GM23338 (cell line): ENCODE measurements at regions not wholly inside any gene's neighbourhood (a gene's known extent, or its start where the extent isn't known, plus 50 kb on each side); places are given as distances from the start of the nearest gene placed in this dataset.

ENCODE experiments used
- ATAC-seq: fragments of 200-7000 bp; cut with Tn5 transposase; 3 replicates; pipeline ENCODE4 v1.9.1; 2020
- DNase-seq: peaks from one replicate; pipeline ENCODE4 v3.0.0-alpha.2; 2015; ENCODE audit warnings: low spot score
- H2AFZ ChIP-seq: fragments of 200-600 bp; sonication (generic); 2 replicates; pipeline ENCODE4 v1.8.0; 2016; ENCODE audit warnings: antibody characterized with exemption, mild to moderate bottlenecking, moderate library complexity
- H3F3A ChIP-seq: fragments of 200-600 bp; sonication (generic); replicated peaks from 2 replicates; pipeline ENCODE4 v1.8.0; 2017; ENCODE audit warnings: antibody characterized with exemption, mixed run types, low read depth
- H3K27ac ChIP-seq: fragments of 200-600 bp; sonication (generic); 2 replicates; pipeline ENCODE4 v1.6.1; 2016; ENCODE audit warnings: low read depth
- H3K27me3 ChIP-seq: fragments of 200-600 bp; sonication (generic); 2 replicates; pipeline ENCODE4 v1.8.0; 2016; ENCODE audit warnings: mild to moderate bottlenecking, mixed run types, moderate library complexity; ENCODE audit not compliant: insufficient read depth
- H3K36me3 ChIP-seq: fragments of 200-600 bp; sonication (generic); 2 replicates; pipeline ENCODE4 v1.8.0; 2016; ENCODE audit warnings: mild to moderate bottlenecking; ENCODE audit not compliant: insufficient read depth
- H3K4me1 ChIP-seq: fragments of 200-600 bp; sonication (generic); 2 replicates; pipeline ENCODE4 v1.8.0; 2016; ENCODE audit warnings: mild to moderate bottlenecking, moderate library complexity; ENCODE audit not compliant: insufficient read depth
- H3K4me2 ChIP-seq: fragments of 200-600 bp; sonication (generic); 2 replicates; pipeline ENCODE4 v1.7.1; 2017; ENCODE audit warnings: mixed run types
- H3K4me3 ChIP-seq: fragments of 200-600 bp; sonication (generic); 2 replicates; pipeline ENCODE4 v1.6.1; 2016; ENCODE audit warnings: mixed run types
- H3K79me2 ChIP-seq: fragments of 200-600 bp; sonication (generic); replicated peaks from 2 replicates; pipeline ENCODE4 v1.8.0; 2017; ENCODE audit warnings: mild to moderate bottlenecking; ENCODE audit not compliant: insufficient read depth
- H3K9me2 ChIP-seq: fragments of 200-600 bp; sonication (generic); 2 replicates; pipeline ENCODE4 v1.8.0; 2017; ENCODE audit not compliant: insufficient read depth
- H4K20me1 ChIP-seq: fragments of 200-600 bp; sonication (generic); replicated peaks from 2 replicates; pipeline ENCODE4 v1.8.0; 2017; ENCODE audit warnings: mild to moderate bottlenecking; ENCODE audit not compliant: insufficient read depth
- H3K27ac Mint-ChIP-seq: 2 replicates; pipeline ENCODE4 v1.8.0; 2020; ENCODE audit warnings: inconsistent platforms, mild to moderate bottlenecking, moderate library complexity, mixed read lengths
- H3K27me3 Mint-ChIP-seq: 3 replicates; pipeline ENCODE4 v1.8.0; 2022; ENCODE audit warnings: low read depth, mild to moderate bottlenecking, moderate library complexity, mixed read lengths, inconsistent platforms; ENCODE audit not compliant: insufficient read depth, poor library complexity
- H3K36me3 Mint-ChIP-seq: 3 replicates; pipeline ENCODE4 v1.8.0; 2021; ENCODE audit warnings: low read depth, mild to moderate bottlenecking, inconsistent platforms, moderate library complexity, mixed read lengths
- H3K4me1 Mint-ChIP-seq: 3 replicates; pipeline ENCODE4 v1.8.0; 2020; ENCODE audit warnings: mild to moderate bottlenecking, inconsistent platforms, mixed read lengths
- H3K4me3 Mint-ChIP-seq: 3 replicates; pipeline ENCODE4 v1.8.0; 2021; ENCODE audit warnings: moderate library complexity, mild to moderate bottlenecking, inconsistent platforms, mixed read lengths
- H3K9me3 Mint-ChIP-seq: 3 replicates; pipeline ENCODE4 v1.8.0; 2020; ENCODE audit warnings: moderate library complexity, mild to moderate bottlenecking, inconsistent platforms, mixed read lengths
- CREB1 ChIP-seq: fragments of 250-450 bp; sonication (Bioruptor Pico); IDR thresholded peaks from 2 replicates; pipeline ENCODE4 v1.5.0; 2020; ENCODE audit warnings: low read depth, mild to moderate bottlenecking, moderate library complexity
- EZH2 ChIP-seq: fragments of 200-600 bp; sonication (generic); IDR thresholded peaks from one replicate; pipeline ENCODE4 v1.8.0; 2017; ENCODE audit warnings: antibody characterized with exemption, mild to moderate bottlenecking, low read depth; ENCODE audit not compliant: unreplicated experiment
- EZH2phosphoT487 ChIP-seq: fragments of 200-600 bp; sonication (generic); IDR thresholded peaks from one replicate; pipeline ENCODE4 v1.8.1; 2018; ENCODE audit warnings: antibody characterized with exemption; ENCODE audit not compliant: unreplicated experiment
- JUNB ChIP-seq: IDR thresholded peaks from one replicate; pipeline ENCODE4 v1.6.1; 2016; ENCODE audit warnings: antibody characterized with exemption; ENCODE audit not compliant: unreplicated experiment
- NANOG ChIP-seq: IDR thresholded peaks from 2 replicates; pipeline ENCODE4 v1.6.1; 2016; ENCODE audit warnings: antibody characterized with exemption, borderline replicate concordance
- POLR2AphosphoS5 ChIP-seq: IDR thresholded peaks from 2 replicates; pipeline ENCODE4 v1.6.1; 2016; ENCODE audit warnings: antibody characterized with exemption, low read depth
- STAT1 ChIP-seq: IDR thresholded peaks from one replicate; pipeline ENCODE4 v1.6.1; 2016; ENCODE audit warnings: antibody characterized with exemption; ENCODE audit not compliant: unreplicated experiment
- ZNF114 ChIP-seq: fragments of 250-450 bp; sonication (Bioruptor Pico); IDR thresholded peaks from 2 replicates; pipeline ENCODE4 v1.5.0; 2020; ENCODE audit warnings: mild to moderate bottlenecking, moderate library complexity
- ZNF331 ChIP-seq: fragments of 250-450 bp; sonication (Bioruptor Pico); IDR thresholded peaks from 2 replicates; pipeline ENCODE4 v1.5.0; 2020; ENCODE audit warnings: low read depth, mild to moderate bottlenecking, moderate library complexity
- TF ChIP-seq, protein P1 (sequence below): IDR thresholded peaks from one replicate; pipeline ENCODE4 v1.6.1; 2018; ENCODE audit warnings: antibody characterized with exemption; ENCODE audit not compliant: unreplicated experiment
- TF ChIP-seq, protein P2 (sequence below): fragments of 250-450 bp; sonication (Bioruptor Pico); IDR thresholded peaks from 2 replicates; pipeline ENCODE4 v1.5.0; 2020; ENCODE audit warnings: mild to moderate bottlenecking, moderate library complexity
- TF ChIP-seq, protein P3 (sequence below): IDR thresholded peaks from 2 replicates; pipeline ENCODE4 v1.6.1; 2016; ENCODE audit warnings: antibody characterized with exemption
- TF ChIP-seq, protein P4 (sequence below), 2 experiments: fragments of 200-600 bp in 1 of 2; sonication (generic) in 1 of 2; conservative IDR thresholded peaks; 2 replicates each; pipeline versions ENCODE4 v1.5.1 to v1.6.1; 2016 to 2017; ENCODE audit warnings: antibody characterized with exemption in 2 of 2, low read depth in 2 of 2, mild to moderate bottlenecking in 2 of 2, moderate library complexity in 1 of 2

DNA sequence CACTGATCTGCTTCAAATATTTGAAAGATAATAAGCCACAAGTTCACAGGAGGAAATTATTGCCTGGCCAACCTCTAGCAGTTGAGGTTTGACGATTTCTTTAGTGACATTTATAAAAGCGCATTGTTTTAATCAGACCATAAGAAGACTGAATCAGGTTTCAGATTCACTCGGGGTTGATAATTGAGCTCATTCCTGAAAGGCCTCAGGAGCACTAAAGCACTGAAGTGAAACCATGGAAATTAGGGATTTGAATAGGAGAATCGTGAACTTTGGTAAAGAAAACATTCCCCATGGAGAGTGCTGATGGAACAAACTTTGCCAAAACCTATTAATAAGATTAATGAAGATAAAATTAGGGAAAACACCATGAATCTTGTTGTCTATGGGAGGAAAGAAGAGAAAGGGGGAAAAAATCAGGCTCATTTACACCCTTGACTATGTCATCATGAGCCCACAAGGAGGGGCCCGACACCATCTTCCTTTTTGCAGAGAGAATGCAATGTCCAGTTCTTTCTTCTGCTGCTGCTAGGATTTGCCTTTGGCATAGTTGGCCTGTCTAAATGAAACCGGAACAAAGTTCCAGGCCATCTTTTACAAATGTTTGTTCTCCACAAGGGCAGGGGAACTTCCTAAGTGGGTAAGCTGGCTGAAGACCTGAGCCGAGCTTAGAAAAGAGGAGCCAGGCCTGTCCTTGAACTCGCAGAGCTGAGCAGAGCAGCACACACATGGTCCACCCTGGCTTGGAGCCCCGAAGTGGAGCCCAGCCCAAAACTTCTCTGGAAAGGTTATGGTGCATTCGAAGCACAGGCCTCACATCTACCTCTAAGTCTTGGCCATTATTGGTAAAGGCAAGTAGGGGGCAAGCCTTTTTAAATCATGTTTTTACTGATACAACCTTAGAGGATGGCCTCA is 56.1 kb upstream of the EIF3M start:
- no peak overlapping the region for H3K4me2 ChIP-seq
- no peak overlapping the region for H3K27ac ChIP-seq
- DNase-seq = no peak
- no peaks in the 10 kb centered on the region for H3K79me2 ChIP-seq
- H3K9me3 Mint-ChIP-seq = no peaks in the 10 kb centered on the region; the same call in 2 of the 3 replicates
- ATAC-seq = no peak
- no peaks in the 10 kb centered on the region for H3K36me3 ChIP-seq
- no peaks in the 10 kb centered on the region for H3K4me1 Mint-ChIP-seq
- TF ChIP-seq, protein P1, sequence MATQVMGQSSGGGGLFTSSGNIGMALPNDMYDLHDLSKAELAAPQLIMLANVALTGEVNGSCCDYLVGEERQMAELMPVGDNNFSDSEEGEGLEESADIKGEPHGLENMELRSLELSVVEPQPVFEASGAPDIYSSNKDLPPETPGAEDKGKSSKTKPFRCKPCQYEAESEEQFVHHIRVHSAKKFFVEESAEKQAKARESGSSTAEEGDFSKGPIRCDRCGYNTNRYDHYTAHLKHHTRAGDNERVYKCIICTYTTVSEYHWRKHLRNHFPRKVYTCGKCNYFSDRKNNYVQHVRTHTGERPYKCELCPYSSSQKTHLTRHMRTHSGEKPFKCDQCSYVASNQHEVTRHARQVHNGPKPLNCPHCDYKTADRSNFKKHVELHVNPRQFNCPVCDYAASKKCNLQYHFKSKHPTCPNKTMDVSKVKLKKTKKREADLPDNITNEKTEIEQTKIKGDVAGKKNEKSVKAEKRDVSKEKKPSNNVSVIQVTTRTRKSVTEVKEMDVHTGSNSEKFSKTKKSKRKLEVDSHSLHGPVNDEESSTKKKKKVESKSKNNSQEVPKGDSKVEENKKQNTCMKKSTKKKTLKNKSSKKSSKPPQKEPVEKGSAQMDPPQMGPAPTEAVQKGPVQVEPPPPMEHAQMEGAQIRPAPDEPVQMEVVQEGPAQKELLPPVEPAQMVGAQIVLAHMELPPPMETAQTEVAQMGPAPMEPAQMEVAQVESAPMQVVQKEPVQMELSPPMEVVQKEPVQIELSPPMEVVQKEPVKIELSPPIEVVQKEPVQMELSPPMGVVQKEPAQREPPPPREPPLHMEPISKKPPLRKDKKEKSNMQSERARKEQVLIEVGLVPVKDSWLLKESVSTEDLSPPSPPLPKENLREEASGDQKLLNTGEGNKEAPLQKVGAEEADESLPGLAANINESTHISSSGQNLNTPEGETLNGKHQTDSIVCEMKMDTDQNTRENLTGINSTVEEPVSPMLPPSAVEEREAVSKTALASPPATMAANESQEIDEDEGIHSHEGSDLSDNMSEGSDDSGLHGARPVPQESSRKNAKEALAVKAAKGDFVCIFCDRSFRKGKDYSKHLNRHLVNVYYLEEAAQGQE = no peak
- TF ChIP-seq JUNB (no peak), POLR2AphosphoS5 (no peak), EZH2phosphoT487 (no peak), STAT1 (no peak), CREB1 (no peak), NANOG (no peak), ZNF331 (CRISPR knock-in tag) (no peak), ZNF114 (CRISPR knock-in tag) (no peak), EZH2 (no peak)
- TF ChIP-seq, protein P2, sequence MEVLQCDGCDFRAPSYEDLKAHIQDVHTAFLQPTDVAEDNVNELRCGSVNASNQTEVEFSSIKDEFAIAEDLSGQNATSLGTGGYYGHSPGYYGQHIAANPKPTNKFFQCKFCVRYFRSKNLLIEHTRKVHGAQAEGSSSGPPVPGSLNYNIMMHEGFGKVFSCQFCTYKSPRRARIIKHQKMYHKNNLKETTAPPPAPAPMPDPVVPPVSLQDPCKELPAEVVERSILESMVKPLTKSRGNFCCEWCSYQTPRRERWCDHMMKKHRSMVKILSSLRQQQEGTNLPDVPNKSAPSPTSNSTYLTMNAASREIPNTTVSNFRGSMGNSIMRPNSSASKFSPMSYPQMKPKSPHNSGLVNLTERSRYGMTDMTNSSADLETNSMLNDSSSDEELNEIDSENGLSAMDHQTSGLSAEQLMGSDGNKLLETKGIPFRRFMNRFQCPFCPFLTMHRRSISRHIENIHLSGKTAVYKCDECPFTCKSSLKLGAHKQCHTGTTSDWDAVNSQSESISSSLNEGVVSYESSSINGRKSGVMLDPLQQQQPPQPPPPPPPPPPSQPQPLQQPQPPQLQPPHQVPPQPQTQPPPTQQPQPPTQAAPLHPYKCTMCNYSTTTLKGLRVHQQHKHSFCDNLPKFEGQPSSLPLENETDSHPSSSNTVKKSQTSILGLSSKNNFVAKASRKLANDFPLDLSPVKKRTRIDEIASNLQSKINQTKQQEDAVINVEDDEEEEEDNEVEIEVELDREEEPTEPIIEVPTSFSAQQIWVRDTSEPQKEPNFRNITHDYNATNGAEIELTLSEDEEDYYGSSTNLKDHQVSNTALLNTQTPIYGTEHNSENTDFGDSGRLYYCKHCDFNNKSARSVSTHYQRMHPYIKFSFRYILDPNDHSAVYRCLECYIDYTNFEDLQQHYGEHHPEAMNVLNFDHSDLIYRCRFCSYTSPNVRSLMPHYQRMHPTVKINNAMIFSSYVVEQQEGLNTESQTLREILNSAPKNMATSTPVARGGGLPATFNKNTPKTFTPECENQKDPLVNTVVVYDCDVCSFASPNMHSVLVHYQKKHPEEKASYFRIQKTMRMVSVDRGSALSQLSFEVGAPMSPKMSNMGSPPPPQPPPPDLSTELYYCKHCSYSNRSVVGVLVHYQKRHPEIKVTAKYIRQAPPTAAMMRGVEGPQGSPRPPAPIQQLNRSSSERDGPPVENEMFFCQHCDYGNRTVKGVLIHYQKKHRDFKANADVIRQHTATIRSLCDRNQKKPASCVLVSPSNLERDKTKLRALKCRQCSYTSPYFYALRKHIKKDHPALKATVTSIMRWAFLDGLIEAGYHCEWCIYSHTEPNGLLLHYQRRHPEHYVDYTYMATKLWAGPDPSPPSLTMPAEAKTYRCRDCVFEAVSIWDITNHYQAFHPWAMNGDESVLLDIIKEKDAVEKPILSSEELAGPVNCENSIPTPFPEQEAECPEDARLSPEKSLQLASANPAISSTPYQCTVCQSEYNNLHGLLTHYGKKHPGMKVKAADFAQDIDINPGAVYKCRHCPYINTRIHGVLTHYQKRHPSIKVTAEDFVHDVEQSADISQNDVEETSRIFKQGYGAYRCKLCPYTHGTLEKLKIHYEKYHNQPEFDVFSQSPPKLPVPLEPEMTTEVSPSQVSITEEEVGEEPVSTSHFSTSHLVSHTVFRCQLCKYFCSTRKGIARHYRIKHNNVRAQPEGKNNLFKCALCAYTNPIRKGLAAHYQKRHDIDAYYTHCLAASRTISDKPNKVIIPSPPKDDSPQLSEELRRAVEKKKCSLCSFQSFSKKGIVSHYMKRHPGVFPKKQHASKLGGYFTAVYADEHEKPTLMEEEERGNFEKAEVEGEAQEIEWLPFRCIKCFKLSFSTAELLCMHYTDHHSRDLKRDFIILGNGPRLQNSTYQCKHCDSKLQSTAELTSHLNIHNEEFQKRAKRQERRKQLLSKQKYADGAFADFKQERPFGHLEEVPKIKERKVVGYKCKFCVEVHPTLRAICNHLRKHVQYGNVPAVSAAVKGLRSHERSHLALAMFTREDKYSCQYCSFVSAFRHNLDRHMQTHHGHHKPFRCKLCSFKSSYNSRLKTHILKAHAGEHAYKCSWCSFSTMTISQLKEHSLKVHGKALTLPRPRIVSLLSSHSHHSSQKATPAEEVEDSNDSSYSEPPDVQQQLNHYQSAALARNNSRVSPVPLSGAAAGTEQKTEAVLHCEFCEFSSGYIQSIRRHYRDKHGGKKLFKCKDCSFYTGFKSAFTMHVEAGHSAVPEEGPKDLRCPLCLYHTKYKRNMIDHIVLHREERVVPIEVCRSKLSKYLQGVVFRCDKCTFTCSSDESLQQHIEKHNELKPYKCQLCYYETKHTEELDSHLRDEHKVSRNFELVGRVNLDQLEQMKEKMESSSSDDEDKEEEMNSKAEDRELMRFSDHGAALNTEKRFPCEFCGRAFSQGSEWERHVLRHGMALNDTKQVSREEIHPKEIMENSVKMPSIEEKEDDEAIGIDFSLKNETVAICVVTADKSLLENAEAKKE = no peak
- TF ChIP-seq, protein P3, sequence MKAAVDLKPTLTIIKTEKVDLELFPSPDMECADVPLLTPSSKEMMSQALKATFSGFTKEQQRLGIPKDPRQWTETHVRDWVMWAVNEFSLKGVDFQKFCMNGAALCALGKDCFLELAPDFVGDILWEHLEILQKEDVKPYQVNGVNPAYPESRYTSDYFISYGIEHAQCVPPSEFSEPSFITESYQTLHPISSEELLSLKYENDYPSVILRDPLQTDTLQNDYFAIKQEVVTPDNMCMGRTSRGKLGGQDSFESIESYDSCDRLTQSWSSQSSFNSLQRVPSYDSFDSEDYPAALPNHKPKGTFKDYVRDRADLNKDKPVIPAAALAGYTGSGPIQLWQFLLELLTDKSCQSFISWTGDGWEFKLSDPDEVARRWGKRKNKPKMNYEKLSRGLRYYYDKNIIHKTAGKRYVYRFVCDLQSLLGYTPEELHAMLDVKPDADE = no peak
- TF ChIP-seq, protein P4, sequence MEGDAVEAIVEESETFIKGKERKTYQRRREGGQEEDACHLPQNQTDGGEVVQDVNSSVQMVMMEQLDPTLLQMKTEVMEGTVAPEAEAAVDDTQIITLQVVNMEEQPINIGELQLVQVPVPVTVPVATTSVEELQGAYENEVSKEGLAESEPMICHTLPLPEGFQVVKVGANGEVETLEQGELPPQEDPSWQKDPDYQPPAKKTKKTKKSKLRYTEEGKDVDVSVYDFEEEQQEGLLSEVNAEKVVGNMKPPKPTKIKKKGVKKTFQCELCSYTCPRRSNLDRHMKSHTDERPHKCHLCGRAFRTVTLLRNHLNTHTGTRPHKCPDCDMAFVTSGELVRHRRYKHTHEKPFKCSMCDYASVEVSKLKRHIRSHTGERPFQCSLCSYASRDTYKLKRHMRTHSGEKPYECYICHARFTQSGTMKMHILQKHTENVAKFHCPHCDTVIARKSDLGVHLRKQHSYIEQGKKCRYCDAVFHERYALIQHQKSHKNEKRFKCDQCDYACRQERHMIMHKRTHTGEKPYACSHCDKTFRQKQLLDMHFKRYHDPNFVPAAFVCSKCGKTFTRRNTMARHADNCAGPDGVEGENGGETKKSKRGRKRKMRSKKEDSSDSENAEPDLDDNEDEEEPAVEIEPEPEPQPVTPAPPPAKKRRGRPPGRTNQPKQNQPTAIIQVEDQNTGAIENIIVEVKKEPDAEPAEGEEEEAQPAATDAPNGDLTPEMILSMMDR (conservative IDR thresholded peaks at IDR 0.05; ENCODE audit: low read depth in 2 of 2) = no peak
- H3K9me2 ChIP-seq = no peaks in the 10 kb centered on the region
- no peaks in the 10 kb centered on the region for H3K36me3 Mint-ChIP-seq
- no peak overlapping the region for H3K4me3 Mint-ChIP-seq
- H4K20me1 ChIP-seq = no peaks in the 10 kb centered on the region
- peaks cover 2% of the 10 kb centered on the region for H3K27me3 Mint-ChIP-seq
- H3K27me3 ChIP-seq = no peaks in the 10 kb centered on the region
- peak overlapping the region; percentile 52 for H2AFZ ChIP-seq
- H3F3A ChIP-seq = no peaks in the 10 kb centered on the region
- no peak overlapping the region for H3K4me3 ChIP-seq
- no peaks in the 10 kb centered on the region for H3K4me1 ChIP-seq
- no peak overlapping the region for H3K27ac Mint-ChIP-seq
